Brain microvascular endothelial cell (primary cell): ENCODE measurements at regions not wholly inside any gene's neighbourhood (a gene's known extent, or its start where the extent isn't known, plus 50 kb on each side); places are given as distances from the start of the nearest gene placed in this dataset.

Experiments
- DNase-seq: peaks from one replicate; pipeline ENCODE4 v3.0.0-alpha.2; 2020
- H3K27ac ChIP-seq: fragments of 250-450 bp; sonication (Bioruptor Pico); 2 replicates; pipeline ENCODE4 v1.5.1; 2020; ENCODE audit warnings: mild to moderate bottlenecking, moderate library complexity
- H3K27me3 ChIP-seq: fragments of 250-450 bp; sonication (Bioruptor Pico); replicated peaks from 2 replicates; pipeline ENCODE4 v1.5.1; 2020; ENCODE audit warnings: mild to moderate bottlenecking
- H3K36me3 ChIP-seq: fragments of 250-450 bp; sonication (Bioruptor Pico); replicated peaks from 2 replicates; pipeline ENCODE4 v1.5.1; 2020; ENCODE audit warnings: mild to moderate bottlenecking
- H3K4me3 ChIP-seq: 2 replicates; pipeline ENCODE4 v1.5.1; 2011; ENCODE audit warnings: low read depth, mild to moderate bottlenecking, control low read depth, low read length, moderate library complexity
- CTCF ChIP-seq: IDR thresholded peaks from 2 replicates; pipeline ENCODE4 v1.5.1; 2011; ENCODE audit warnings: low read depth, mild to moderate bottlenecking, moderate library complexity, low read length, control low read depth, inconsistent platforms; ENCODE audit errors: missing control alignments
- in situ Hi-C: cut with HindIII; loops from 2 replicates; pipeline ENCODE4 v1.10.0; 2017; ENCODE audit warnings: low sequenced_read_pairs, low pct_ligation_motif_present

GRCh38 chr3:101995371-101996046 is 146.2 kb downstream of the NFKBIZ start:
- in situ Hi-C loops: no loop called here
- H3K27ac ChIP-seq: no peak overlapping the region
- no peaks in the 10 kb centered on the region for H3K27me3 ChIP-seq
- no peak overlapping the region for H3K4me3 ChIP-seq
- TF ChIP-seq CTCF: no peak
- DNase-seq: peak; percentile 49
- no peaks in the 10 kb centered on the region for H3K36me3 ChIP-seq

DNA sequence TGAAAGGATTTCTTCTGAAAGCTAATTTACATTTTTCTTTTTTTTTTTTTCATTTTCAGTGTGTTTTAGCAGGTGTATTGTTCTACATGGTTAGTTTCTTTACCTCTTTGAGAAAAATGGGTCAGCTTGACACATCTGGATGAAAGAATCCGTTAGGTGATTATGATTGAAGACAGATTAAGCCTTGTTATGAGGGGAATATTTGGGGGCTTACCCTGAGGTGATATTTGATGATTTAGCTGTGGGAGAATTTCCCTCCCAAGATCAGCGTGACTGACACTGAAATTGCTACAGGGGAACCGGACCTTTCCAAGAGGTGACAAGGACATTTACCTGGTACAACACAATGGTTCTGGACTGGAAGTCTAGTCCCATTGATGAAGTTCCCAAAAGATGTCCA is 147.5 kb downstream of the NFKBIZ start:
- no peak for TF ChIP-seq CTCF
- in situ Hi-C loops: no loop called here
- H3K4me3 ChIP-seq: no peak overlapping the region
- no peak overlapping the region for H3K27ac ChIP-seq
- no peak for DNase-seq
- H3K27me3 ChIP-seq: no peaks in the 10 kb centered on the region
- no peaks in the 10 kb centered on the region for H3K36me3 ChIP-seq

- TF ChIP-seq CTCF: no peak
- Histone ChIP-seq H3K4me3 (no peak overlapping the region), H3K27me3 (no peaks in the 10 kb centered on the region)
These were observed 149.1 kb downstream of the NFKBIZ start for GRCh38 chr3:101998256-101998926.

GRCh38 chr3:101999177-101999779 is 150.0 kb downstream of the NFKBIZ start:
- H3K36me3 ChIP-seq: no peaks in the 10 kb centered on the region

More at GRCh38 chr3:101998256-101998926, 149.1 kb downstream of the NFKBIZ start:
- no peak for DNase-seq
- Histone ChIP-seq H3K27ac (no peak overlapping the region), H3K36me3 (no peaks in the 10 kb centered on the region)
- in situ Hi-C loops: no loop called here

GRCh38 chr3:102000620-102001209 is 151.4 kb downstream of the NFKBIZ start:
- no peak overlapping the region for H3K4me3 ChIP-seq
- no peak overlapping the region for H3K27ac ChIP-seq
- TF ChIP-seq CTCF: no peak
- in situ Hi-C loops: no loop called here
- H3K27me3 ChIP-seq: no peaks in the 10 kb centered on the region
- H3K36me3 ChIP-seq: no peaks in the 10 kb centered on the region
- no peak for DNase-seq

More at GRCh38 chr3:101999177-101999779, 150.0 kb downstream of the NFKBIZ start:
- Histone ChIP-seq H3K27ac (no peak overlapping the region), H3K27me3 (no peaks in the 10 kb centered on the region), H3K4me3 (no peak overlapping the region)
- in situ Hi-C loops: no loop called here
- no peak for TF ChIP-seq CTCF
- DNase-seq: peak; percentile 19
